Neural progenitor cell (in vitro differentiated cells): ENCODE measurements at regions not wholly inside any gene's neighbourhood (a gene's known extent, or its start where the extent isn't known, plus 50 kb on each side); places are given as distances from the start of the nearest gene placed in this dataset.

Experiments used
- DNase-seq: peaks from one replicate; pipeline ENCODE4 v3.0.0-alpha.2; 2016; ENCODE audit warnings: low spot score
- H2AFZ ChIP-seq: fragments of 200-600 bp; sonication (generic); replicated peaks from 2 replicates; pipeline ENCODE4 v1.6.1; 2016; ENCODE audit warnings: antibody characterized with exemption
- H3F3A ChIP-seq: fragments of 200-600 bp; sonication (generic); 2 replicates; pipeline ENCODE4 v1.6.1; 2016; ENCODE audit warnings: antibody characterized with exemption, low read depth
- H3K27ac ChIP-seq: fragments of 200-600 bp; sonication (generic); 2 replicates; pipeline ENCODE4 v1.5.1; 2016; ENCODE audit warnings: mild to moderate bottlenecking
- H3K27me3 ChIP-seq: fragments of 200-600 bp; sonication (generic); 2 replicates; pipeline ENCODE4 v1.6.1; 2016; ENCODE audit warnings: mild to moderate bottlenecking, moderate library complexity
- H3K36me3 ChIP-seq: fragments of 200-600 bp; sonication (generic); 2 replicates; pipeline ENCODE4 v1.5.1; 2016
- H3K4me1 ChIP-seq: fragments of 200-600 bp; sonication (generic); 2 replicates; pipeline ENCODE4 v1.6.1; 2016; ENCODE audit warnings: mixed run types
- H3K4me2 ChIP-seq: fragments of 200-600 bp; sonication (generic); 2 replicates; pipeline ENCODE4 v1.6.1; 2016
- H3K4me3 ChIP-seq: fragments of 200-600 bp; sonication (generic); 2 replicates; pipeline ENCODE4 v1.5.1; 2016
- H3K79me2 ChIP-seq: fragments of 200-600 bp; sonication (generic); 2 replicates; pipeline ENCODE4 v1.6.1; 2016; ENCODE audit warnings: low read depth
- H3K9ac ChIP-seq: fragments of 200-600 bp; sonication (generic); 2 replicates; pipeline ENCODE4 v1.6.1; 2016
- H3K9me3 ChIP-seq: fragments of 200-600 bp; sonication (generic); 2 replicates; pipeline ENCODE4 v1.5.1; 2016; ENCODE audit warnings: low read depth
- H4K20me1 ChIP-seq: fragments of 200-600 bp; sonication (generic); 2 replicates; pipeline ENCODE4 v1.6.1; 2016; ENCODE audit warnings: low read depth
- H3K27ac Mint-ChIP-seq: 3 replicates; pipeline ENCODE4 v1.8.0; 2021; ENCODE audit warnings: mixed read lengths
- H3K27me3 Mint-ChIP-seq: 2 replicates; pipeline ENCODE4 v1.8.0; 2022; ENCODE audit warnings: low read depth, mild to moderate bottlenecking, inconsistent platforms, moderate library complexity, mixed read lengths; ENCODE audit not compliant: insufficient read depth
- H3K36me3 Mint-ChIP-seq: 3 replicates; pipeline ENCODE4 v1.8.0; 2021; ENCODE audit warnings: mixed read lengths
- H3K4me1 Mint-ChIP-seq: 3 replicates; pipeline ENCODE4 v1.8.0; 2021; ENCODE audit warnings: mixed read lengths
- H3K4me3 Mint-ChIP-seq: 3 replicates; pipeline ENCODE4 v1.8.0; 2021; ENCODE audit warnings: mild to moderate bottlenecking, moderate library complexity, mixed read lengths
- H3K9me3 Mint-ChIP-seq: 3 replicates; pipeline ENCODE4 v1.8.0; 2020; ENCODE audit warnings: mixed read lengths
- CTCF ChIP-seq: fragments of 200-600 bp; sonication (generic); IDR thresholded peaks from 2 replicates; pipeline ENCODE4 v1.5.1; 2017; ENCODE audit warnings: antibody characterized with exemption, mild to moderate bottlenecking
- EZH2 ChIP-seq: fragments of 200-600 bp; sonication (generic); IDR thresholded peaks from 2 replicates; pipeline ENCODE4 v1.6.1; 2017; ENCODE audit warnings: antibody characterized with exemption, mild to moderate bottlenecking, moderate library complexity
- EZH2phosphoT487 ChIP-seq: fragments of 200-600 bp; sonication (generic); IDR thresholded peaks from 2 replicates; pipeline ENCODE4 v1.6.1; 2017; ENCODE audit warnings: antibody characterized with exemption

DNA sequence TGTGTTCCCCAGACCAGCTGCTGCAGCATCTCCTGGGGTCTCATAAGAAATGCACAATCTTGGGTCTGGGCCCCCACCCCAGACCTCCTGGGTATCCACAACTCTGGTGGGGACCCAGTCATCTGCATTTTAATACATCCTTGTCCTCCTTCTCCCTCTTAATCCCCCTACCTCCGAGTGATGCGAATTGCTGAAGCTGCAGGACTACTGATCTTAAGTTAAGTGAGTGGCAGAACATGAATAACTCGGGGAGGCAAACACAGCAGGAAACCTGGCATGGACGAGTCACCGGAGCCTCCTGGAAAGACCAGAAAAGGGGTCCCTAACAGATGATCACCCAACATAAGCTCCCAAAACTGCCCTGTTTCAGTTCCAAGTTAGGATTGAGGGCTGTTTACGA, 283.2 kb upstream of the MGAT5 start:
- Histone ChIP-seq H3K27ac (no peak overlapping the region), H3K4me2 (no peak overlapping the region), H3K4me3 (no peak overlapping the region), H3K9ac (no peak overlapping the region), H3K27me3 (no peaks in the 10 kb centered on the region), H3K4me1 (no peaks in the 10 kb centered on the region), H3F3A (no peaks in the 10 kb centered on the region), H3K9me3 (no peaks in the 10 kb centered on the region), H3K79me2 (no peaks in the 10 kb centered on the region), H3K36me3 (no peaks in the 10 kb centered on the region), H2AFZ (peak overlapping the region; percentile 40), H4K20me1 (no peaks in the 10 kb centered on the region)
- TF ChIP-seq EZH2 (no peak), CTCF (no peak)
- Mint-ChIP-seq H3K4me3 (no peak overlapping the region), H3K4me1 (no peaks in the 10 kb centered on the region), H3K9me3 (no peaks in the 10 kb centered on the region), H3K27me3 (peaks cover 2% of the 10 kb centered on the region), H3K36me3 (no peaks in the 10 kb centered on the region), H3K27ac (no peak overlapping the region)
- no peak for DNase-seq

- H3K9me3 Mint-ChIP-seq, result no peaks in the 10 kb centered on the region
- TF ChIP-seq EZH2 (no peak), EZH2phosphoT487 (no peak), CTCF (no peak)
- H3K4me1 Mint-ChIP-seq, result no peaks in the 10 kb centered on the region
- Histone ChIP-seq H3F3A (no peaks in the 10 kb centered on the region), H3K27ac (no peak overlapping the region), H3K79me2 (no peaks in the 10 kb centered on the region), H3K9me3 (no peaks in the 10 kb centered on the region), H3K27me3 (no peaks in the 10 kb centered on the region), H2AFZ (no peak overlapping the region), H3K4me1 (no peaks in the 10 kb centered on the region), H4K20me1 (no peaks in the 10 kb centered on the region), H3K36me3 (no peaks in the 10 kb centered on the region), H3K4me2 (no peak overlapping the region), H3K9ac (no peak overlapping the region), H3K4me3 (no peak overlapping the region)
- H3K4me3 Mint-ChIP-seq, result no peak overlapping the region
- peaks cover 2% of the 10 kb centered on the region for H3K27me3 Mint-ChIP-seq
- no peaks in the 10 kb centered on the region for H3K36me3 Mint-ChIP-seq
- DNase-seq, result no peak
- H3K27ac Mint-ChIP-seq, result no peak overlapping the region
These were observed 281.6 kb upstream of the MGAT5 start for GRCh38 chr2:133972297-133972696.

DNA sequence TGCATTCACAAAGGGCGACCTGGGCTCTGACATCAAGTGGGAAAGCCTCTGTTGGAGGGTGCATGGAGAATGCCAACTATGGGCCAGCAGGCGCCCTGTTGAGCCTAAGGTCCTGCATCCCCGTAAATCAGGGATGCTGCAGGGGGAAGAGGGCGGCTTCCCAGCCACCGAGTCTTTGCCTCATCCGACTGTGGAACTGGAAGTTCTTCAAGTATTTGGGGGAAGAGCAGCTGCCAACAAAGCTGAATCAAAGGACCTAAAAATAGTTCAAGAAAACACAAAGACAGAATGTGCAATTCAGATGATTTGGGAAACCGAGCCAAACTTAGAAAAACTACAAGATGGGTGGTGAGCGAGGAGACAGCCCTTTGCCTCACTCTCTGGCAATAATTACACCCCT, 281.1 kb upstream of the MGAT5 start:
- Histone ChIP-seq H3K27ac (no peak overlapping the region), H3K27me3 (no peaks in the 10 kb centered on the region), H3K36me3 (no peaks in the 10 kb centered on the region), H4K20me1 (no peaks in the 10 kb centered on the region), H3K79me2 (no peaks in the 10 kb centered on the region), H3K4me2 (no peak overlapping the region), H3K9ac (no peak overlapping the region), H3K9me3 (no peaks in the 10 kb centered on the region), H3K4me1 (no peaks in the 10 kb centered on the region), H3K4me3 (no peak overlapping the region), H2AFZ (no peak overlapping the region), H3F3A (no peaks in the 10 kb centered on the region)
- Mint-ChIP-seq H3K36me3 (no peaks in the 10 kb centered on the region), H3K27me3 (peaks cover 2% of the 10 kb centered on the region), H3K27ac (no peak overlapping the region), H3K4me1 (no peaks in the 10 kb centered on the region), H3K4me3 (no peak overlapping the region), H3K9me3 (no peaks in the 10 kb centered on the region)
- TF ChIP-seq EZH2 (no peak), CTCF (no peak), EZH2phosphoT487 (no peak)
- DNase-seq, result no peak

GRCh38 chr2:133974353-133974752, 279.5 kb upstream of the MGAT5 start:
- no peak overlapping the region for H3K27ac ChIP-seq
- no peak overlapping the region for H3K4me3 ChIP-seq
- H3K9me3 Mint-ChIP-seq, result no peaks in the 10 kb centered on the region
- H4K20me1 ChIP-seq, result no peaks in the 10 kb centered on the region
- no peaks in the 10 kb centered on the region for H3F3A ChIP-seq
- TF ChIP-seq CTCF (no peak), EZH2phosphoT487 (no peak), EZH2 (no peak)
- no peak overlapping the region for H3K27ac Mint-ChIP-seq
- no peaks in the 10 kb centered on the region for H3K4me1 ChIP-seq
- H3K9me3 ChIP-seq, result no peaks in the 10 kb centered on the region
- H3K4me3 Mint-ChIP-seq, result no peak overlapping the region
- H3K4me2 ChIP-seq, result no peak overlapping the region
- H3K9ac ChIP-seq, result no peak overlapping the region
- H3K4me1 Mint-ChIP-seq, result no peaks in the 10 kb centered on the region
- H3K79me2 ChIP-seq, result no peaks in the 10 kb centered on the region
- H3K36me3 Mint-ChIP-seq, result no peaks in the 10 kb centered on the region
- no peaks in the 10 kb centered on the region for H3K27me3 ChIP-seq
- H3K36me3 ChIP-seq, result no peaks in the 10 kb centered on the region
- DNase-seq, result no peak
- no peak overlapping the region for H2AFZ ChIP-seq
- H3K27me3 Mint-ChIP-seq, result peaks cover 6% of the 10 kb centered on the region
